AG10803 (cell line): ENCODE measurements at regions not wholly inside any gene's neighbourhood (a gene's known extent, or its start where the extent isn't known, plus 50 kb on each side); places are given as distances from the start of the nearest gene placed in this dataset.
"Not testable (repeated sequence)": the region's sequence is repeated elsewhere in the genome, so short reads cannot be mapped to it uniquely, and the experiment has no call there.

Experiments used
- DNase-seq: peaks from one replicate; pipeline ENCODE4 v3.0.0; 2010; ENCODE audit warnings: low read depth
- H3K4me3 ChIP-seq: 2 replicates; pipeline ENCODE4 v1.5.1; 2011; ENCODE audit warnings: mild to moderate bottlenecking, low read length, control low read depth
- CTCF ChIP-seq: conservative IDR thresholded peaks from 2 replicates; pipeline ENCODE4 v1.5.1; 2011; ENCODE audit warnings: mild to moderate bottlenecking, low read length, control low read depth, inconsistent platforms

- DNase-seq = no peak
- no peak for TF ChIP-seq CTCF
- H3K4me3 ChIP-seq = no peak overlapping the region
Measured at GRCh38 chr5:167065794-167066193, 1225.7 kb upstream of the WWC1 start.

GRCh38 chr5:167071981-167072610, 1219.3 kb upstream of the WWC1 start:
- TF ChIP-seq CTCF = no peak
- no peak for DNase-seq
- H3K4me3 ChIP-seq = no peak overlapping the region

GRCh38 chr5:167081561-167081960, 1209.9 kb upstream of the WWC1 start:
- no peak for TF ChIP-seq CTCF
- no peak for DNase-seq
- H3K4me3 ChIP-seq = no peak overlapping the region

GRCh38 chr5:167096816-167097215, 1194.6 kb upstream of the WWC1 start:
- H3K4me3 ChIP-seq = no peak overlapping the region
- no peak for DNase-seq
- TF ChIP-seq CTCF = no peak

GRCh38 chr5:167104351-167104750, 1187.1 kb upstream of the WWC1 start:
- TF ChIP-seq CTCF = no peak
- H3K4me3 ChIP-seq = no peak overlapping the region
- DNase-seq = no peak

GRCh38 chr5:167105941-167106340, 1185.5 kb upstream of the WWC1 start:
- H3K4me3 ChIP-seq = no peak overlapping the region
- no peak for TF ChIP-seq CTCF
- DNase-seq = no peak

- TF ChIP-seq CTCF = no peak
- H3K4me3 ChIP-seq = no peak overlapping the region
- no peak for DNase-seq
Measured at GRCh38 chr5:167107684-167108083, 1183.8 kb upstream of the WWC1 start.

GRCh38 chr5:167108266-167108665, 1183.2 kb upstream of the WWC1 start:
- not testable (repeated sequence) for DNase-seq

More at GRCh38 chr5:167108266-167108665, 1183.2 kb upstream of the WWC1 start:
- H3K4me3 ChIP-seq = not testable (repeated sequence)
